CD1c-positive myeloid dendritic cell (primary cell): ENCODE measurements at regions not wholly inside any gene's neighbourhood (a gene's known extent, or its start where the extent isn't known, plus 50 kb on each side); places are given as distances from the start of the nearest gene placed in this dataset.
"Not testable (repeated sequence)": the region's sequence is repeated elsewhere in the genome, so short reads cannot be mapped to it uniquely, and the experiment has no call there.

Source experiments
- DNase-seq: peaks from one replicate; pipeline ENCODE4 v3.0.0-alpha.2; 2016; ENCODE audit errors: extremely low spot score

DNA sequence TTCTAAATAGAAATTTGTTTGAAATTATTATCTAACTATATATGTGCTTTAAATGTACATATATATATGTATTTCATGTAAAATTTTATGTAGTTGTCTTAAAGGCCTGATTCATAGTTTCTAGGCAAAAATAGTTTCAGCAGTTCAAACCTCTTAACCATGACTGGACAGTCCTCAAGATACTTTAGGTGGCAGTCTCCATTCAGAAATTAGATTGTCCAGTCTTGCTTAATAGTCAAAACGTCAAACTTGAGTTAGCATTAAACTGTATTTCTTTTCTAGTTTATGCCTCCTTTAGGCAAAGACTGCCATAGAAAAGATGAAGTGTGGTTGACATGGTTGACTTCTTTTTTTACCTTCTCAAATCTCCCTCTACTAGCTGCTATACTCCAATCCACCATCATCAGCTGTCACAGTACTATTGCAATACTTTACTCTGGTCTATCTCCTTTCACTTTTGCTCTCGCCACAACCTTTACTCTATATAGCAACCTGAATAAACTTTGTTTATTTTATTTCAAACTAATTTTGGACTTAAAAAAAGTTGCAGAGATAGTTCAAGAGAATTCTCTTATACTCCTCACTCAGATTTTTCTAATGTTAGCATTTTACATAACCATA, 395.6 kb upstream of the DIPK2B start:
- no peak for DNase-seq

DNA sequence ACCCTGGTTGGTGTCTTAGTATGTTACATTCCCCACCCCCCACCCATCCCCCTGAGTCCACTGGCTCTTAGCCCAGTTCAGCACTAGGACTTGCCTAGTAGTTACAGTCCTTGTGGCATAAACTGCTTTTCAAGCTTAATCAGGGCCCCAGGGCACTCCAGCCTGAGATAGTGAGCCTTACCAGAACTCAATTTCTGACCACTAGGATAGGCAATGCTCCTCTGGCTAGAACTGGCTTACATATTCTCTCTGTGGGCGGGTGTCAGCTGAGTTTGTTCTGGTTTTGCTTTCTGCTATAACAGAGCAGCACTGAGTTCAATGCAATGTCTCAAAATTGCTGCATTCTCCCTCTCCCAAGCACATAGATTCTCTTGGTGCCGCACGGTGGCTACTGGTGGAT, 391.4 kb upstream of the DIPK2B start:
- DNase-seq, result peak; percentile 1

DNA sequence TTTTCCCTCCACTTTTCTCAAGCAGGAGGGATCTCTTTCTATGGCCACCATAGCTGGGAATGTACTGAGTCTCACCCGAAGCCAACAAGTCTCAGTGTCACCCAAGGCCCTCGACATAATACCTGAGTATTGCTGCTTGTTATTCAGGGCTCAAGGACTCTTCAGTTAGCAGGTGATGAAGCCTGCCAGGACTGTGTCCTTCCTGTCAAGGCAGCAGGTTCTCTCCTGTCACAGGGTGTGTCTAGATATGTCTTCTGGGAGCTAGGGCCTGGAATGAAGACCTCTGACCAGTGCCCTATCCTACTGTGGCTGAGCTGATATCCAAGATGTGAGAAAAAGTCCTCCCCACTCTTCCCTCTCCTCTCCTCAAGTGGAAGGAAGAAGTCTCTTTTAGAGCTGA, 391.0 kb upstream of the DIPK2B start:
- no peak for DNase-seq

DNA sequence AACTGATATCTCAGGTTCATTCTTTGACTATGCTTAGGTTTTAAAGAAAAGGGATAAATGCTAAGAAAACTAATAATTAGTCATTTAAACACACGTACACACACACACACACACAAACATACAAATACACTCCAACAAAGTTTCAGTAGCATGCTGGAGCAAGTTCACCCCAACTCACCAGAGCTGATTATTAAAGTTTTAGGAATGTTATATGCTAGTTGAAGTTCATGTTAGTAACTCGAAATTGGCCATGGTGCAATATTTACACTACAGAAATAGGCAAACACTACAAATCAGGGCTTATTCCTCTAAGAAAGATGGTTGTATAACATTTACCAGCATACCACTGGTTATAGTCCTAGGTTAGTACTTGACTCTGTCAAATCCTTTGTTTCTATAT, 384.0 kb upstream of the DIPK2B start:
- no peak for DNase-seq

DNA sequence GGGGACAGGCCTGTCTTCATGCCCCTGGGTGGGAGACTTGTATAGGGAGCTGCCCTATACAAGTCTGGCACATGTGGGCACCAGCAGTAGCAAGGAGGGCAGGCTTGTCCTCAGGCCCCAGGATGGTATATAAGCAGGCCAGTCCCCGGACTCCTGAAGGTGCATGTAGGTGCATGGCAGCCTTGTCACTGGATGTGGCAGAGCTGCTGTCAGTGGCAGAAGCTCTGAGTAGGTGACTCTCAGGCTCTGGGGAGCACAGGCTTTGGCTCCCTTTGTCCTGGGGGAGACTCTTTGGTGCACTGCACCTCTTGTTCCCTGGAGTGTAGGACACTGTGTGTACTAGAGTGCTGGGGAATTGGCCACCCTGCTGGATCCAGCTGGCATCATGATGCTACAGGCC, 376.7 kb upstream of the DIPK2B start:
- no peak for DNase-seq

DNA sequence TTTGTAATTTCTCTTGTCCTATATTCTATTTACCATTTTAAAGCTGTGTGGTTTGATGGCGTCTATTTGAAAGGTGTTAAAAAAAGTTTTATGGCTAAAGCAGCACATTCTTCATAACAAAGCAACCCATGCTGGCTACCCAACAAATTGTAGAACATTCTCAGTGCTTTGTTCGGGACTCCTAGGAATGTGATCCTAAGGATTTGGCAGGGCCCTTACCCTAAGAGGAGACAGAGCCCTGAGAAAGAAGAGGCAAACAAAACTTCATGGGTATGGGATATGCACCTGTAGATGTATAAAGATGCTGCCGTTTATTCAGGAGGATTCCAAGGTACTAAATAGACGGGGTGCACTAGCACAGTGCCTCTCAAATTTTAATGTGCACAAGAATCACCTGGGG, 370.8 kb upstream of the DIPK2B start:
- no peak for DNase-seq

DNA sequence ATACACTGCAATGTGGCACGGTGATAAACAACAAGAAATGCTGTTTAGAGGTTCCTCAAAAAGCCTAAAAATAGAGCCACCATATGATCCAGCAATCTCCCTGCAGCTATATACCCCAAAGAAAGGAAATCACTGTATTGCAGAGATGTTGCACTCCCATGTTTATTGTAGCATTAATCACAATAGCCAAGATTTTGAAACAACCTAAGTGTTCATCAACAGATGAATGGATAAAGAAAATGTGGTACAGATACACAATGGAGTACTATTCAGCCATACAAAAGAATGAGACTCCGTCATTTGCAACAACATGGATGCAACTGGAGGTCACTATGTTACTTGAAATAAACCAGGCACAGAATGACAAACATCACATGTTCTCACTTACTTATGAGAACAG, 365.8 kb upstream of the DIPK2B start:
- no peak for DNase-seq

DNA sequence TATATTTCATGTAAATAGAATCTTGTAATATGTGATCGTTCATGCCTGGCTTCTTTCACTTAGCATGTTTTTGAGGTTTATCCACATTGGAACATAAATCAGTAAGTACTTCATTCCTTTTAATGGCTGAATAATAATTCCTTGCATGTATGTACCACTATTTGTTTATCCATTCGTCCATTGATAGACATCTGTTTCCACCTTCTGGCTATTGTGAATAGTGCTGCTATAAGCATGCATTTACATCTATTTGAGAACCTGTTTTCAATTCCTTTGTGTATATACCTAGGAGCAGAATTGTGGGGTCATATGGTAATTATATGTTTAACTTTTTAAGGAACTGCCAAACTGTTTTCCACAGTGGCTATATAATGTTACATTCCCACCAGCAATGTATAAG, 356.7 kb upstream of the DIPK2B start:
- DNase-seq, result no peak

DNA sequence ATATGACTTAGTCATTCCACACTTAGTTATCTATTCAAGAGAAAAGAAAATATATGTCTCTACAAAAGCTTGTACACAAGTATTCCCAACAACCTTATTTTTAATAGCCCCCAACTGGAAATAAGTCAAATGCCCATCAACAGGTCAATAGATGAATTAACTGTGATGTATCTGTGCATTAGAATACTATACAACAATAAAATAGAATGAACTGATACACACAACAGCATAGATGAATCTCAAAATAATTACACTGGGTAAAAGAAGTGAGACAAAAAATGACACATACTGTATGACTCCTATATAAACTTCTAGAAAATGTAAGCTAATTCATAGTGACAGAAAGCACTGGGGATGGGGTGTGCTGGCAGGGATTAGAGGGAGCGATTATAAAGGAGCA, 354.1 kb upstream of the DIPK2B start:
- DNase-seq, result no peak

DNA sequence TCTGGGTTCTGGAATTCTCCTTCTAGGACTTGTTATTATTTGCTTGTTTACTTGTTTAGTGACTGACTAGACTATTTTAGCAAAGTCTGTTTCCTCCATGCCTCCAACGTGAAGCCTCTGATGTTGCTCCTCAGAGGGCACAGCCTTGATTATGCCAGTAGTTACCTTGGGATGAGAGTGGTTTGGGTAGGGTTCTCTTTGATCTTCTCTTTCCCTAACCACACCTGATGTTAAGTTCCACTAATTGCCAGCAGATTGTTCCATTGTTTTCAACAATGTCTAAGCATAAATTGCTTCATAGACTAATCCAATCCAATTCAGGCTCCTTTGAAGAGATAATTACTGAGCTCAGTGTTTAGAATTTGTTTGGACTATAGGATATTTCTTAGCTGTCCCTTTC, 352.7 kb upstream of the DIPK2B start:
- DNase-seq, result no peak

DNA sequence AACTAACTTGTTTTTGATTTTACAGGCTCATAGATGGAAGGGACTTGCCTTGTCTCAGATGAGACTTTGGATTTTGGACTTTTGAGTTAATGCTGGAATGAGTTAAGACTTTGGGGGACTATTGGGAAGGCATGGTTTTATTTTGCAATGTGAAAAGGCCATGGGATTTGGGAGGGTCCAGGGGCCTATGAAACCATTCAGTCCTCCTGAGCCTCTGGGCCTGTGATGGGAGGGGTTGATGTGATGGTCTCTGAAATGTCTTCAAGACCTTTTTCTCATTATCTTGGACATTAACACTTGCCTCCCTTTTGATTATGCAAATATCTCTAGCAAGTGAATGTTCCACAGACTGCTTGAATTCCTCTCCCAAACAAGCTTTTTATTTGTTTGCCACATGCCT, 346.0 kb upstream of the DIPK2B start:
- DNase-seq, result not testable (repeated sequence)

DNA sequence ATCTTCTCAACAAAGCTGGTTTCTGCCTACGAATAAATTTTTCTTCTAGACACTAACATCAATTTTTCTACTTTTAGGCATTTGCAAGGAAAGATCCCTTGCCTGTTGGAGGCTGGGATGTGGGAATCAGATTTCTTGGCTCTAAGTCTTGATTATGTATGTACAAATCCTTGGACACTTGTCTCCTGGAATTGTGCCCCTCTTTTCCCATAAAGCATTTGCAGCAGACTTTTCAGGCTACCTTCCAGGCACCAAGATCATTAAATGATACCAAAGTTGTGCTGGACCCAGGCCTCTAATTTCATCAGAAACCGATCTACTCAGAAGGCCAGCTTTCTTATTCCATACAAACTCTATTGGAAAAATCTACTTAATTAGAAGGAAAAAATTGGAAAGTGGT, 339.5 kb upstream of the DIPK2B start:
- no peak for DNase-seq

DNA sequence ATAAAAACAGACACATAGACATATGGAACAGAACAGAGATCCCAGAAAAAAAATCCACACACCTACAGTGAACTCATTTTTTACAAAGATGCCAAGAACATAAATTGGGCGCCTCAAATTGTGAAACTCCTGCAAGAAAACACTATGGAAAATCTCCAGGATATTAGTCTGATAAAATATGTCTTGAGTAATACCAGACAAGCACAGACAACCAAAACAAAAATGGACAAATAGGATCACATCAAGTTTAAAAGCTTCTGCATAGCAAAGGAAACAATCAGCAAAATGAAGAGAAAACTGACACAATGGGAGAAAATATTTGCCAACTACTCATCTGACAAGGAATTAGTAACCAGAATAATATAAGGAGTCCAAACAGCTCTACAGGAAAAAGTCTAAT, 337.3 kb upstream of the DIPK2B start:
- no peak for DNase-seq

DNA sequence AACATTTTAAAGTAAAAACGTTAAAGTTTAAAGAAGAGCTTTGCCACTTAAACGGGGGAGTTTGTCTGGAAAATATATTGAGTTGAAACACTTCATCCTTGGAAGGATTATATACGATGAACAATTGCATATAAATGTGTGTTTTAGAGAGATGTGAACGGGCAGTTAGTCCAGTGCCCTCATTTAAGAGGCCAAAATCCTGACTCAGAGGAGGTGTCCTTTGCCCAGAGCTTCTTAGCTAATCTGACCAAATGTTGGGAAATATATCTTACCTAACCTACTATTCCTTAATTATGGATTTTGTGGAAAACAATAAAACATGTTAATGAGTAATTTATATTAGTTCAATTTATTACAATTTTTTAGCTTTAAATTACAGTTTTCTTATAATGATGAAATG, 327.2 kb upstream of the DIPK2B start:
- no peak for DNase-seq

DNA sequence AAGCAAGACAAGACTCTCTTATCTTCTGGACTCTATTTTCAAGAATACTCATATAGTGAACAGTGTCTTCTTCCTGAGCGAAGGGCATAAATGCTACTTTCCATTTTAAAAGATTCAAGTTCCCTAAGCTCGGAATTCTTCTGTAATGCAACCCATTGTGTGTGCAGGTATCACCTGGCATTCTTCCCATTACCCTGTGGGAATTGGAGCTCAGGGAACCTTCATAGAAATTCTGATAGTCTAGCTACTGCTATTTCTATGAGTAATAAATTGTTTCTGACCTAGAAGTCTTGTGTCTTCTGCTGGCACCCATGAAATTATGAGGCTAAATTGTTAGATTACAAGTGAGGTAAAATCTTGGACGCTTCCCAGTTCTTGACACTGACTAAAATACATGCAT, 324.1 kb upstream of the DIPK2B start:
- DNase-seq, result no peak

DNA sequence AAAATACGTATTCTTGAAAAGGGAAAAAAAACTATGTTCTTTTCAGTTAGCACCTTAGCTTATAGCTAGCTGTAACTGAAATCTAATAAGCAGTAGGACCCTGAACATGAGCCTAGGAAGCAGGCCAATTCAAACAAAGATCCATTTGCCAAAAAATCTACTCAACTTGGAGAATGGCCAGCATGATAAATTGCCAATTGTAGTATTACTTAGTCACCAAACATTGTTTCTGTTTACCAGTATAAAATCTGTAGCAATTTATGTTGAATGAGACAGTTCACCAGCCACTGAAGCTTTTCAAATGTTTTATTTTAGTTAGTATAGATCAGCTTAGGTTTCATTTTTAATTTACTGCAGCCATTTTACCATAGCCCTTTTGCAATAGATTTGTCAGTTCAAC, 323.6 kb upstream of the DIPK2B start:
- DNase-seq, result no peak

DNA sequence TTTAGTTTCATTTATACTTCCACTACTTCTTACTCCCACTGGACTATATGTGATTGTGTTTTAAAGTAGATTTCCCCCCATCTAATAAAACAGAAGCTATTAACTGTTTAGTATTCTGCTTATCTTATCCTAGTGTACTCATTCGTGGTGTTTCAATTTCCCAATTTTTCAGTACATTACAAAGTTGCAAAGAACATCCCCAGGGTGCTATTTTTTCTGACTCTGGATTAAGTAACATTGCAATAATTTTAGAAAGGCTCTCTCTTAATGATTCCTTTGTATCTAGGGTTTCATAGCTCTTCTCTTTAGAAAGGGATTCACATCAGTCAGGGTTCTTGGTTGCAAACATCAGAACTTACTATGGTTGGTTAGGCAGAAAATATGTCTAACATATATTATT, 317.9 kb upstream of the DIPK2B start:
- DNase-seq, result no peak

DNA sequence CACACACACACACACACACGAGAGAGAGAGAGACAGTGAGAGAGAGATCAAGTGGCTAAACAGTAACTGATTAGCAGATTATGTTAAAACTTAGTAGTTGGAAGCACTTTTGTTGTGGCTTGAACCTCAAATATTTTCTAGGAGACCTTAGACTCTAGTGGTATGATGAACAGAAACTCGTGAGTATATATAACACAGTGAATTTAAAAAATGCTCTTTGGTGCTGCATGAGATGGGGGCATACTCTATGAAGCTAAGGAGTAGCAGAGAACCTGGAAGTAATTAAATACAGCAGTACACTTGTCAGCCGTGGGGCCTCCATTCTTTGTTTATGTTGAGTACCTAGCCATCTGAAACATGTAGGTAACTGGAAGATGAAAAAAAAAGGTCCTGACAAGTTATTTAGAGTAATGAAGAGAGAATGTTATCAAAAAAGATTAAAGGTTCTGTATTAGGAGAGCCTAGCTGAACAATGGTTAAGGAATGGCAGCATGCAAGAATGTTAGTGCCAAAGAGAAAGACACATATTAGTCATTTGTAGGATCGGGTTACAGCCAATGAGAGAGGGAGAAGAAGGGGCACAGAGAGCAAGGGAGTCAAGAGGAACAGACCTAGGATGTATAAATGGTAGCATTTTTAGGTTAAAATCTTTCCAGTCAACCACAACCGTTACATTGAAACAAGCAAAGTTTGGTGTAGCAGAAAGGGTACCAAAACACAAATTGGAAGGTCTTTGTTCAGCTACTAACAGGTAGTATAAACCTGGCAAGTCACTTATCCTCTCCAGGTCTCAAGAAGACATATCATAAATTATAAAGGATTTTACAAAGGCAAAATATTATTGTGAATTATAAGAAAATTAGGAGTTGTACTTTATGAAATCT, 316.7 kb upstream of the DIPK2B start:
- no peak for DNase-seq

DNA sequence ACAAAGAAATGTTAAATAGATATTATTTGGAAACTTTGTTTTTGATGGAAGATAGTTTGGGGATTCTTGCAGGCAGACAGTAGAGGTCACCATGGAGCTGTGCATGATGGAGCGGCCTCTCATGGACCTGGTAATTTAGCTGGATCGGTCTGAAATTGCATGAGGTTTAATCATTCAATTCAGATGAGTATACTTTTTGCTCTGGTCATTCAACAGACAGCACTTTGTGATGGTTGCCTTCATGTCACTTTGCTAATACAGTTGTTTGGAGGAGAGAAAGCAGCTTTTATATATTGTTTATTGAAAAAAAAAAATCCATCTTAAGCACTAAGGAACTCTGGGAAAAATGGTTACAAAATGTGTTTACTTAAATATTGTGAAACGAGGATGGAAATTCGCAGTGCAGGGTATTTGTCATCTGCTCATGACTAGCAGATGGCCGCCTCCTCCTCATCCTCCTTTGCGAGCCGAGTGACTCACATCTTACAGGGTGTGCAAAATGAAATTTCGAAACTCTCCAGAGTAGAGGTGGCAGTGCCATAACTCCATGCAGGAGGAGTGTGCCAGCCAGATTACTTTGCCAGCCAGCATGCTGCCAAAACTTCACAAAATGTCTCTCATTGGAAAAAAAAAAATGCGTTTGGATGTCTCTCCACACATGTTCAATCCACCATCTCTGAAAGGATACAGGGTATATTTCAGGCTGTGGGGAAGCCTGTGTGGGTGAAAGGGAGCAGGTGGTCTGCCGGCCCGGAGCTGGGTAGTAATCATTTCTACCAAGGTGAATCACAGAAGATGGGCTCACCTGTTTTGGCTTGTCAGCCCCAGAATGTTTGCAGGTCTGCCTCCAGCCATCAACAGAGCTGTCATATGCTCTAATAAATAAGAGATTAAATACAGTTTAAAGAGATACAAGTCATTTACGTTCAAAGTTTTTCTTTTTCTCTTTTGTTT, 314.9 kb upstream of the DIPK2B start:
- peak; percentile 83 for DNase-seq

DNA sequence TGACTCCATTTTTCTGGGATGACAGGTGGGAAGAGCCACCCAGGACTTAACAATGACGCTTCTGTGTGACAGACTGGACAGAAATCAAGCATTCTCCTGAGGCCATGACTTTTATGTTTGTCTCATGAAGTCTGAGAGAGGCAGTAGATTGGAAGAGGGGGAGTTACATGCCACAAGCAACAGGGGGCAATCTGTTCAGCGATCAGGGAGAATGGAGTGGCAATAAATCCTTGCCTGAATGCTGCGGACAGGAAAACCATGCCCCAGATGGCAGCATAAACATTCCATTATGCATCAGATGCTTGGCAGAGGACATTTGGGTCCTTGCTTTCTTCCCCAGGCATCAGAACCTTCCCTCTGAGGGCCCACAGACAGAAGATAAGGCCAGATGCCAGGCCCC, 312.4 kb upstream of the DIPK2B start:
- no peak for DNase-seq

DNA sequence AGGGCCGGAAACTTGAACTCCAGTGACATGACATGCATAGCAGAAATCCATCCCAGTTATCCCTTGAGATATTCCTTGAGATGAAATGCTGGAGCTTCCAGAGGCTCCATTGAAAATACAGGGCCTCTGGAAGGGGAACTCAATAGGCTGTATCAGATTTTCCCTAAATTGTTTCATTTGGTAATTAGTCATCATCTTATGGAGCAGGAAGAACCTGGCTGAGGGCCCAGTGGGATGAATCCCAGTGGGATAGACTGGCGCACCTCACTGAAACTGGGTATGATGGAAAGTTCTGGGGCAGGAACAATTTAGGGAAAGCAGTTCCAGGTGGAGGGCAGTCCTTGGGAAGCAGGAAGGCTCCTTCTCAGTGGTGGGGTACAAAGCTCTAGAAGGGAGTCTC, 307.8 kb upstream of the DIPK2B start:
- no peak for DNase-seq

DNA sequence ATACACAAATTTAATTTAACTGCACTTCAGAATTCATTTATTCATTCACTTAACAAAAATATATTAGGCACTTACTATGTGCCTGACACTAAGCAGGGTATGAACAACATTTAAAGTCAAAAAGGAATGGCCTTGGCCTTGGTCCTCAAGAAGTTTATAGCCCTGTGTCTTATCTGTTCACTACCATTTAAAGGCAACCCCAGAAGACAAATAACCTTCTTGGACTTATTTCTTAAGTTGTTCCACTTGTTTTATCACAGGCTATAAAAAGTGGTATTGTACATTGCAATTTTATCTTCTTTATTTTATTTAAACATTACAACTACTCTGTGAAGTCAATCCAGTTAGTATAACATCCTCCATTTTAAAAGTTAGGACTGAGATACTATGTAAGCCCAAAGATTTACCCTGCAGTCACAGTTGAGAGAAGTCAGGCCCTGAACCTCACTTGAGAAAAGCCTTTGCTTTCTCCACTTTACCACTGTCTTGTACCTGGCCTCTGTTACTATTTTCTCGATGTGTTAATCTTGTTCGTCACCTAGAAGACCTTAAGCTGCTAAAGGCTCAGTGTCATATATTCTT, 305.6 kb upstream of the DIPK2B start:
- no peak for DNase-seq
